ENCODE measurements at regions not wholly inside any gene's neighbourhood (a gene's known extent, or its start where the extent isn't known, plus 50 kb on each side); places are given as distances from the start of the nearest gene placed in this dataset.

DNA sequence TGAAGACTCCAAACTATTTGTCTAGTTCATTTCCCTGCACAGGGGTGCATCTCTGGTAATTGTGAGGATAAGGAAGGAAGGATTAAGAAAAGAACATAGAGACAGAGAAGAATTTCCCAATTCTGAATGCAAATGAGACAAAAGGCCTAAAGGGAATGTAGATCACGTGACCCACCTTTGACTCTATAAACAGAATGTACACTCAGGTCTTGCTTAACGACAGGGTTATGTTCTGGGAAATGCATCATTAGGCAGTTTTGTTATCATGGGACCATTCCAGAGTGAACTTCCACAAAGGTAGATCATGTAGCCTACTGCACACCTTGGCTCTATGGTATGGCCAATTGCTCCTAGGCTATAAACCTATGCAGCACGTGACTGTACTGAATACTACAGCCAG is 252.3 kb upstream of the ZP4 start:
- no peak for DNase-seq
- ATAC-seq: no peak
- intact Hi-C loops (cut with micrococcal nuclease): no loop called here

DNA sequence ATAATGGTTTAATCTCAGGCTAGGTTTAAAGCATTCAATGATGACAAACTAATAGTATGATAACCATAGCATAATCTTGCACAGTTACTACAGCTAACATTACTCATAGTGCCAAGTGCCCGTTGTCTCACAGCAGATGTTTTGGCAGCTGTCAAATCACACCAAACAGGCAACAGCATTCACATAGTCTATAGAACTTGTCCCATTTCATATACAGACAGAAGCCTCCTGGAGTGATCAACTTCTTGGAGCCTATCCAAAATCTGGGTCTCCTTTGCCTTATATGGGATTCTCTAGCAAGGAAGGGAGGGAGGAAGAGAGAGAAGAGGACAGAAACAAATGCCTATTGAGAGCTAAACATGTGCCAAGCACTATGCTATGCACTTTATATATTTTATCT is 250.6 kb upstream of the ZP4 start:
- no peak for ATAC-seq
- no peak for DNase-seq
- intact Hi-C loops (cut with micrococcal nuclease): no loop called here

- ATAC-seq (no peak), DNase-seq (no peak)
- intact Hi-C loops (cut with micrococcal nuclease): no loop called here
These were observed 249.0 kb upstream of the ZP4 start for GRCh38 chr1:238139713-238140112.

- no peak for ATAC-seq
- DNase-seq: no peak
- intact Hi-C loops (cut with micrococcal nuclease): no loop called here
These were observed 247.4 kb upstream of the ZP4 start for GRCh38 chr1:238138059-238138626.

DNA sequence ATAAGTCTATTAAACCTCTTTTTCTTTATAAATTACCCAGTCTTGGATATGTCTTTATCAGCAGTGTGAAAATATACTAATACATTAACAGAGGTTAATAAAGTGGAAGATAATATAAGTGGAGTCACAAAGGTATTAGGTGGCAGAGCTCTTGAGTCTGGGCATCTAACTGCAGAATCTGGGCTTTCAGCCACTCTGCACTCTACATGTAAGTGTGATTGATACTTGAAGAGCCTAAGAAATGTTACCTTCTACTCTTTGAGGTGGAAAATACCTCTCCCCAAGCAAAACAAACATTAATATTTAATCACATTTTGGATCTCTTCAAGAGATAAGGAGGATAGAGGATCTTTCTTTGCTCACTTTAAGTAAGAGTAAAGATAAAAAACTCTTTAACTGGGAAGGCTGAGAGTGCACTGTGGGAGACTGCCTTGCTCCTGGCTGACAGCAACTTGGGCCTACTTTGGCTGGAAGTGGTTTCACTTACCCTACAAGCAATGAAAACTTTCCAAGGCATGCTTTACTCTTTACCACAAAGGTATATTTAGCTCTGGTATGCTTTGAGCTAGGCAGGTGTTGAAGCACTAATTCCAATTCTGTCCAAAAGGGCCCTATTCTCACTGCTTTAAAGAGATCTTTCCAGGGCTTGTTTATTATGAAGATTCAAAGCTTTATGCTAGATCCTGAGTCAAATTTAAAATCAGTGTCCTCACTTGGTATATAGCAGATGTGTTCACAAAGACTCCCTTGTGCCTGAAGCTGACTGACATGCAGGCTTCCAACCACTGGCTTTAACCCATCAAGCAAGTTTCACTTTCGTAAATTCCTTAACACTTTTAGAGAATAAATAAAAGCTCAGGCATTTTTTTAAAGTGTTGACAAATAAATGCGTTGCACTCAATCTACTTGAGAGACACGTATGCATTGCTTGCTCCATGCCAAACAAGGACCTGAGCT is 245.3 kb upstream of the ZP4 start:
- no peak for DNase-seq
- no peak for ATAC-seq
- intact Hi-C loops (cut with micrococcal nuclease): no loop called here

GRCh38 chr1:238129677-238130076 is 239.0 kb upstream of the ZP4 start:
- ATAC-seq (no peak), DNase-seq (no peak)
- intact Hi-C loops (cut with micrococcal nuclease): no loop called here

GRCh38 chr1:238123201-238123600 is 232.5 kb upstream of the ZP4 start:
- ATAC-seq (no peak), DNase-seq (no peak)
- intact Hi-C loops (cut with micrococcal nuclease): no loop called here

DNA sequence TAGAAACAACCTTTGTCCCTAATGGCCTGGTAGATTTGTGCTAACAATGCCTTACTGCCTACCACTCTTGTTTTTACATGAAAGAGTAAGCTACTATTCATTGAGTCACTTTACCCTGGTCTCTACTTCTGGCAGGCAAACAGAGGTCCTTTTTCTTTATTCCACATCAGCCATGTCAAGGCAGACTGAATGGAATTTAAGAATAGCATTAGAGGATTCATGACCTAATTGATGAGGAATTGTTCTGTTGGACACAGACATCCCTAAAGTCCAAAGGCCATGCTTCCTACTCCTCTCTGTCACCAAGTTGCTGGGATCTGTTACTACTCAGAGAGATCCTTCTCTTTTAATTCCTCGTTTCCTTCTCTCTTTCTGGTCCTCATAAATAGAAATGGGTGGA is 229.1 kb upstream of the ZP4 start:
- ATAC-seq (no peak), DNase-seq (no peak)
- intact Hi-C loops (cut with micrococcal nuclease): no loop called here

GRCh38 chr1:238119060-238119459 is 228.3 kb upstream of the ZP4 start:
- DNase-seq (no peak), ATAC-seq (no peak)
- intact Hi-C loops (cut with micrococcal nuclease): no loop called here

GRCh38 chr1:238115852-238116251 is 225.1 kb upstream of the ZP4 start:
- intact Hi-C loops (cut with micrococcal nuclease): no loop called here
- no peak for ATAC-seq
- no peak for DNase-seq

- DNase-seq (no peak), ATAC-seq (no peak)
- intact Hi-C loops (cut with micrococcal nuclease): no loop called here
These were observed 222.4 kb upstream of the ZP4 start for GRCh38 chr1:238112952-238113621.

DNA sequence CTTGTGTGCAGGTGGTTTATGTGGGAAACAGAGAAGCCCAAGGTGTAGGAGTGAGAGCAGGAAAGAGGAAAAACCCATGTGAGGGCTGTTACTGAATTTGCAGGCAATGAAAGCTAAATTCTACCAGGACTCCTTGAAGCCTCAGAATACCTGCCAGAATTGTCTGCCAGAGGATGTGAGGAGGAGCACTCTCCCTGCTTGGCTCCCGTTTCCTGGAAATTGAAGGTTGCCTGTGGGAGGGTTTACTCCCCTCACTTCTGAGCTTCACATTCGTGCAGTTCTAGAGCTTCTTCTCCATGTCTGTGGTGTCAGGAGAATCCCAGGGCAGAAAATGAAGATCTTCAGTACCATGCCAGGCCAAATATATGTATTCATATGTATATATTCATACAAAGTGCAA is 220.8 kb upstream of the ZP4 start:
- no peak for DNase-seq
- no peak for ATAC-seq
- intact Hi-C loops (cut with micrococcal nuclease): no loop called here

DNA sequence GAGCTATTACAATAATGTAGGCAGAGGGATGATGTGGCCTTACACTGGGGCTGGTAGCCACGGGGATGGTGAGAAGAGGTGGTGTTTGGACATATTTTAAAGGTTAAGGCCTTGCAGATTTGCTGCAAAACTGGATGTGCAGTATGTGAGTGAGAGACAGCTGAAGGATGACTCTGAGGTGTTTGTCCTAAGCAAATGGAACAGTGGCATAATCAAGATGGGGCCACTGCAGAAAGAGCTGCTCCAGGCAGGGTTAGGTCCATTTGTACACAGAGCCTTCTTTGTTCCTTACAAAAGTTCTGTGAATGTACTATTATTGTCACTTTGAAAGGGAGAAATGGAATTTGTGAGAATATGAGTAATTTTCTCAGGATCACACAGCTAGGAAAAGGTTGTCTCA is 220.4 kb upstream of the ZP4 start:
- intact Hi-C loops (cut with micrococcal nuclease): no loop called here
- ATAC-seq: no peak
- DNase-seq: no peak

DNA sequence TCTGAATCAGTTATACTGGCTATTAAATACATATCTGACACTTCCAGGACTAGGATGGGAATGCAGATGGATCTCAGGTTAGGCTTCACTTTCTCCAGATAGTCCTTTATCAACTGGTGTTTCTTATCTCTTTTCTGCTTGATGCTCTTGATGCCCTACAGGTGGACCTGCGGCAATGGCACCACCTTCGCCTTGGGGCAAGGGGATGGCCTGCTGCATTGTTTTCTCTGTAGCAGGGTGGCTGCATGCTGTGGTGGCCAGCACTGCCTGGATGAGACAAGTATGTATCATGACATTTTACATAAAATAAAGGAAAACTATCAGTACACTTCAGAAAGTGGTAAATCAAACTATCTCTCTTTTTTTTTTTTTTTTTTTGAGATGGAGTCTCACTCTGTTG is 217.7 kb upstream of the ZP4 start:
- intact Hi-C loops (cut with micrococcal nuclease): no loop called here
- DNase-seq (no peak), ATAC-seq (no peak)

- intact Hi-C loops (cut with micrococcal nuclease): no loop called here
- ATAC-seq: no peak
- DNase-seq: no peak
These were observed 216.6 kb upstream of the ZP4 start for GRCh38 chr1:238107322-238107721.

DNA sequence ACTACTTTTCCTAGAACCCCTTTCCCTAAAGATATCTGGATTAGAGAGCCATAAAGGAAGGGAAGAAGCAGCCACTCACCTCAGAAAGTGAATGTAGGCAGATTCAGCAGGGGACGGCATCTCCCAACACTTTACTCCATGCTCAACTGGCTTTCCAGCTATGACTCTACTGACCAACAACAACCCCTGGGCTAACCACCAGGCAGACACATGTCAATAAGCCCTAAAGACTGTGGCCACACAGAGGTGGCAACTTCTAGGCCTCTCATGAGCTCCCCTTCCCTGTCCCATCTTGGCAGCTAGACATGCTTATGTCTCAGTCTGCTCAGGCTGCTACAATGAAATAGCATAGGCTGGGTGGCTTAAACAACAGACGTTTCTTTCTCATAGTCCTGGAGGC is 214.0 kb upstream of the ZP4 start:
- no peak for DNase-seq
- ATAC-seq: no peak
- intact Hi-C loops (cut with micrococcal nuclease): no loop called here

GRCh38 chr1:238101923-238102322 is 211.2 kb upstream of the ZP4 start:
- DNase-seq (no peak), ATAC-seq (no peak)
- intact Hi-C loops (cut with micrococcal nuclease): no loop called here

DNA sequence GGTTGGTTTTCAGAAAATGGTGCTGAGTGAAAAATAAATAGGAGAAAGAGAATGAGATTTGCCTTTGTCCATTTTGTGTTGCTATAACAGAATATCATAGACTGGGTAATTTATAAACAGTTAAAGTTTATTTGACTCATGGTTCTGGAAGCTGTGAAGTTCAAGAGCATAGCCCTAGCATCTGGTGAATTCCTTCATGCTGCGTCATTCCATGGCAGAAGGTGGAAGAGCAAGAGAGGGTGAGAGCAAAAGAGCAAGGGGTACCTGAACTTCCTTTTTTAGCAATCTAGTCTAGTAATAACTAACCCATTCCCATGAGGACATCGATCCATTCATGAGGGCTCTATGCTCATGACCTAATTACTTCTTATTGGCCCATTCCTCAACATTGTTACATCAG is 209.1 kb upstream of the ZP4 start:
- DNase-seq (no peak), ATAC-seq (no peak)
- intact Hi-C loops (cut with micrococcal nuclease): no loop called here

DNA sequence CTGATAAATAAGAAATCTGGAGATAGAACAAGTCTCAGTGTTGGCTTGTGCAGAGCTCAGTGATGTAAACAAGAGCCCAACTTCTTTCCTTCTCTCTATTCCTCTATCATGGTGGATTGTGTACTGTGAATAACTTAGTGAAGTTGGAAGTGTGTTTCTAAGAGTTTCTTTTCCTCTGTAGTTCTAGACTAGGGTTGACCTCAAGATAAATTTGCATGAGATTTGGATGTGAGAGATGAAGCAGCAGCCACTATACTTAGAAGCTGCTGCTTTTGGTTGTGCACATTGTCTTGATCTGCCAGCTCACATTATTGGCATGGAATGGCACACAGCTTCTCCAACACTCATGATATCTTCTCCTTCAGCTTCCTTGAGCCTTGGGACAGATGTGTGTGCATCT is 198.9 kb upstream of the ZP4 start:
- no peak for ATAC-seq
- intact Hi-C loops (cut with micrococcal nuclease): no loop called here
- no peak for DNase-seq

DNA sequence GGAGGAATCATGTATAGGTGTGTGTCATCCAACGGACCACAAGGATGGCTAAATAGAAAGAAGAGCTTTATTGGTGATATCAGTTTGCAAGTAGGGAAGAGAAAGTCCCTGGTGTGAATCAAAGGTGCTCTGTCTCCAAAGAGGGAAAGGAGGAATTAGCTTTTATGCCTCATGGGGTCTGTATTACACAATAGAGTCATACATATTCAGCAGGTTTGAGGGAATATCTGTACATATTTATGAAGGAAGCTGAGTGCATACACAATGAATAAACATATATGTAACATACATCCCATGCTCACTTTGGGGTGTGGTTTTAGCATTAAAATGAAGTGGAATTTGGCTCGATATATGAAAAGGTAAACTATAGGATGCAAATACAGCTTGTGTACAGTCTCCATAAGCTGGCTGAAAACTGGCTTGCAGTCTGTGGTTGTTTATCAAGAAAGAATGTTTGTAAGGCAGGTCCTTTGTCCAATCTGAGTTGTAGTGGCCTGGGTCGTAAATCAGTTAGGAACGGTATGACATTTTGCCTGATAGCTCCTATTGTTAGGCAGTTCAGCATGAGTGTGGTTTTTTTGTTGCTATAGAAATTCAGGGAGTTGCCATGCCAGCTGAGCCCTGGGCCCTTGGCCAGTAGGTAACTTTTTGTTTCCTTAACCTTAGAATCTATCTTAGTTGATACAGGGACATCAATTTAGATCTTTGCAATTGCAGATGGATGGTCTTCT is 198.0 kb upstream of the ZP4 start:
- ATAC-seq (no peak), DNase-seq (no peak)
- intact Hi-C loops (cut with micrococcal nuclease): no loop called here

Data from left ventricle myocardium superior (tissue), 1 donor.